BE2C (cell line): ENCODE measurements at regions not wholly inside any gene's neighbourhood (a gene's known extent, or its start where the extent isn't known, plus 50 kb on each side); places are given as distances from the start of the nearest gene placed in this dataset.
"Not testable (repeated sequence)": the region's sequence is repeated elsewhere in the genome, so short reads cannot be mapped to it uniquely, and the experiment has no call there.

ENCODE experiments used
- DNase-seq: peaks from one replicate; pipeline ENCODE4 v3.0.0-alpha.2; 2020
- H3K27me3 ChIP-seq: fragments of 250-450 bp; sonication (Bioruptor Pico); 2 replicates; pipeline ENCODE4 v1.5.1; 2020; ENCODE audit warnings: mild to moderate bottlenecking
- H3K36me3 ChIP-seq: fragments of 250-450 bp; sonication (Bioruptor Pico); 2 replicates; pipeline ENCODE4 v1.5.1; 2020; ENCODE audit warnings: mild to moderate bottlenecking
- H3K4me1 ChIP-seq: fragments of 250-450 bp; sonication (Bioruptor Pico); 2 replicates; pipeline ENCODE4 v1.5.1; 2020
- H3K4me3 ChIP-seq: 2 replicates; pipeline ENCODE4 v1.5.1; 2011; ENCODE audit warnings: low read depth, low read length
- H3K9me3 ChIP-seq: fragments of 250-450 bp; sonication (Bioruptor Pico); 2 replicates; pipeline ENCODE4 v1.5.1; 2020
- TF ChIP-seq, protein P1 (sequence below): IDR thresholded peaks from 2 replicates; pipeline ENCODE4 v1.5.1; 2012; ENCODE audit warnings: mild to moderate bottlenecking, low read depth, low read length

DNA sequence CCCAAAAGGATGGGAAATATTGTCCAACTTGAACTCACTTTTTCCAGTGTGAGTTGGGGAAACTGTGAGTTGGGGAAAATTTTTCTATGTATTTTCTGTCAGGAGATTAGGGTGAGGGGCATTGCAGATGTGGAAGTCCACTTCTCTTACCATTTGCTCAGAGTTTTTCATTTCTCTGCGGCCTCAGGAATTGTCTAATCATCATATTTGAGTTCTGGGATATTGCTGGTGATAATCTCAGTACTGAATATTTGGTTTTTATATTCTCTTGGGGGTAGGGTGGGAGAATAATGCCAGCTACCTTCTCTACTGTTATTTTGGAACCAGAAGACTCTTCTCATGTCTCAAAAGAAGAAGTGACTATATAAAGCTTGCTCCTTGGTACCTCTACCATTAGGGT lies 141.3 kb upstream of the SLC13A1 start:
- H3K27me3 ChIP-seq: no peaks in the 10 kb centered on the region
- no peaks in the 10 kb centered on the region for H3K9me3 ChIP-seq
- H3K4me1 ChIP-seq: no peaks in the 10 kb centered on the region
- TF ChIP-seq, protein P1, sequence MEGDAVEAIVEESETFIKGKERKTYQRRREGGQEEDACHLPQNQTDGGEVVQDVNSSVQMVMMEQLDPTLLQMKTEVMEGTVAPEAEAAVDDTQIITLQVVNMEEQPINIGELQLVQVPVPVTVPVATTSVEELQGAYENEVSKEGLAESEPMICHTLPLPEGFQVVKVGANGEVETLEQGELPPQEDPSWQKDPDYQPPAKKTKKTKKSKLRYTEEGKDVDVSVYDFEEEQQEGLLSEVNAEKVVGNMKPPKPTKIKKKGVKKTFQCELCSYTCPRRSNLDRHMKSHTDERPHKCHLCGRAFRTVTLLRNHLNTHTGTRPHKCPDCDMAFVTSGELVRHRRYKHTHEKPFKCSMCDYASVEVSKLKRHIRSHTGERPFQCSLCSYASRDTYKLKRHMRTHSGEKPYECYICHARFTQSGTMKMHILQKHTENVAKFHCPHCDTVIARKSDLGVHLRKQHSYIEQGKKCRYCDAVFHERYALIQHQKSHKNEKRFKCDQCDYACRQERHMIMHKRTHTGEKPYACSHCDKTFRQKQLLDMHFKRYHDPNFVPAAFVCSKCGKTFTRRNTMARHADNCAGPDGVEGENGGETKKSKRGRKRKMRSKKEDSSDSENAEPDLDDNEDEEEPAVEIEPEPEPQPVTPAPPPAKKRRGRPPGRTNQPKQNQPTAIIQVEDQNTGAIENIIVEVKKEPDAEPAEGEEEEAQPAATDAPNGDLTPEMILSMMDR: no peak
- no peak overlapping the region for H3K4me3 ChIP-seq
- DNase-seq: no peak
- H3K36me3 ChIP-seq: no peaks in the 10 kb centered on the region

DNA sequence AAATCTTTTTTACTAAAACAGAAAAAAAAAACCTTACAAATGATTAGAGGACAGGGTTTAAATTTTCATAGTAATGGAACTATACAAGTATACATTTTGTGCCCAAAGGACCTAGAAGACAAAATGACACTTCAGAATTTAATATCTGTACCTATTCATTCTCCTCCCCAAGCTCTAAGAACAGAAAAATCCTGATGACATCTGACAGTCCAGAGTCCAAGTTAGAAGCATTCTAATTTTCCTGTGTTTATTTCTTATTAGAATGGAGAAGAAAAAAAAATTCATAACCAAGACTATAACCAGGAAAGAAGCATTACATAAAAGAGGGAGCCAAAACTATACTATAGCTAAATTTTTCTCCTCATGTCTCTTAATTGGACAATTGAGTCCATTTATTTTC lies 138.9 kb upstream of the SLC13A1 start:
- DNase-seq: no peak
- Histone ChIP-seq H3K4me1 (no peaks in the 10 kb centered on the region), H3K36me3 (no peaks in the 10 kb centered on the region), H3K4me3 (no peak overlapping the region), H3K9me3 (no peaks in the 10 kb centered on the region), H3K27me3 (no peaks in the 10 kb centered on the region)
- TF ChIP-seq, protein P1: no peak

DNA sequence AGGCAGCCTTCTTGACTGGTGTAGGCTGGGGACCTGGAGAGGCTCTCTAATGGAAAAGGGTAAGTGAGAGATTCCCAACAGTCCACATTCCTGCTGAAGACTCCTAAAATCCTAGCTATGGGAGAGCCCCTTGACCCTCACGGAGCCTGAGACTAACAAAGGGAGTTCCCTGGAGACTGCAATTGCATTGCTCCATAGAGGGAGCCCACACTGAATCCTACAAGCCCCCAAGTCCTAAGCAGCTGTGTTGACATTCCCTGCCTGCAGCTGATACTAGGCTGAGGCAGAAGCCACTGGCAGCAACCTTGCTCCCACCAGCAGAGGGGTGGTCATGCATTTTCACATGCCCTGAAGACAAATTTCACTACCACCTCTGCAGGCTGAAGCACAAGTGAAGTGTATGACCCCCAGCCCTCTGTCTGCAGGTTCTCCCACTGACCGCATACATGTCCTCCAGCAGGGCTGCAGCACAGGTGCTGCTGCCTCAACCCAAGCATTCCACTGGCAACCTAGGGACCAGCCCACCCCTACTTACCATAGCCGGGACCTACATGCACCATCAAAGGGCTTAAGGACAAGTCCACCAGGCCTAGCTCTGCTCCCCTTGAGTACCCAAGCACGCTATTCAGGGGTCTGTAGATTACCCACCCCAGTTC lies 130.3 kb upstream of the SLC13A1 start:
- TF ChIP-seq, protein P1: no peak
- Histone ChIP-seq H3K36me3 (no peaks in the 10 kb centered on the region), H3K4me1 (no peaks in the 10 kb centered on the region), H3K9me3 (no peaks in the 10 kb centered on the region), H3K27me3 (no peaks in the 10 kb centered on the region), H3K4me3 (no peak overlapping the region)
- no peak for DNase-seq

DNA sequence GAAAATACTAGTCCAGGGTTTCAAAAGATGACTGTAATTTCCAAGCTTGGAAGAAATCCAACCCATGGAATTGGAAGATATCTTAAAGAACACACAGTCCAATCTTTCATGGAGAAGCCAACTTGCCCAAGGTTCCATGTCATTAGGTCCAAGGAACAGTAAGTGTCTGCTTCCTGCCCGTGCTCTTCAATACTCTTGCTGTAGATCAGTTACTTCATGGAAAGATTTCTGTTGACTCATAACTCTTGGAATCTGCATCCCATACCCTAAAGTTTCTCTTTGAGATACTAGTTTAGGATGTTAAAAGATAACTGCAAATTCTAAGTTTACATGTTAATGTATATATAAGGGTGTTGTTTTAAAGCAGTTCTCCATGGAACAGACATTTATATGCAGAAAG lies 127.9 kb upstream of the SLC13A1 start:
- no peaks in the 10 kb centered on the region for H3K27me3 ChIP-seq
- no peaks in the 10 kb centered on the region for H3K9me3 ChIP-seq
- no peak overlapping the region for H3K4me3 ChIP-seq
- no peak for DNase-seq
- H3K4me1 ChIP-seq: no peaks in the 10 kb centered on the region
- H3K36me3 ChIP-seq: no peaks in the 10 kb centered on the region
- TF ChIP-seq, protein P1: no peak

DNA sequence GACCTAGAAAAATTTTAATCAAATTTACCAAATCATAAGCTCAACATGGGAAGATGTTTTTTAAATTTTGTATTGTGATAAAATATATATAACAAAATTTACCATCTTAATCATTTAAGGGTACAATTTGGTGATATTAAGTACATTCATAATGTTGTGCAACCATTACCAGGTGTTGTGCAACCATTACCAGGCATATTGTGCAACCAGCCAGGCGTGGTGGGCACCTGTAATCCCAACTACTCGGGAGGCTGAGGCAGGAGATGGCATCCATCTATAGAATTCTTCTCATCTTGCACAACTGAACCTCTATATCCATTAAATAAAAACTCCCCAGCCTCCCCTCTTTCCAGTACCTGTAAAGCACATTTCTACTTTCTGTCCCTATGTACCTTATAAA lies 124.5 kb upstream of the SLC13A1 start:
- TF ChIP-seq, protein P1: no peak
- H3K4me1 ChIP-seq: no peaks in the 10 kb centered on the region
- no peaks in the 10 kb centered on the region for H3K27me3 ChIP-seq
- H3K4me3 ChIP-seq: no peak overlapping the region
- H3K36me3 ChIP-seq: no peaks in the 10 kb centered on the region
- DNase-seq: no peak
- H3K9me3 ChIP-seq: no peaks in the 10 kb centered on the region

DNA sequence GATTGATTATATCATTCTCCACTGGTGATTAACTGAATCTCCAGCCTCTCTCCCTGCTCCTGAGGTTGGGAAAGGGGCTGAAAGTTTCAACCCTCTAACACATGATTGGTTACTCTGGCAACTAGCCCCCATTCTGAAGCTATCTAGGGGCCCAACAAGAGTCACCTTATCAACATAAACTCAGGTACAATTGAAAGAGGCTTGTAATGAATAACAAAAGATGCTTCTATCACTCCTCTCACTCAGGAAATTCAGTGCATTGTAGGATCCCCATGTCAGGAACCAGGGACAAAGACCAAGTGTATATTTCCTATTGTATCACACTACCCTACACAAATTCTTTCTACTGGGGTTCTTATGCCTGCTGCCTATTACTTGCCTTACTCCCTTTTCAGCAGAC lies 123.9 kb upstream of the SLC13A1 start:
- no peak for DNase-seq
- Histone ChIP-seq H3K4me3 (no peak overlapping the region), H3K36me3 (no peaks in the 10 kb centered on the region), H3K9me3 (no peaks in the 10 kb centered on the region), H3K27me3 (no peaks in the 10 kb centered on the region), H3K4me1 (no peaks in the 10 kb centered on the region)
- TF ChIP-seq, protein P1: no peak

DNA sequence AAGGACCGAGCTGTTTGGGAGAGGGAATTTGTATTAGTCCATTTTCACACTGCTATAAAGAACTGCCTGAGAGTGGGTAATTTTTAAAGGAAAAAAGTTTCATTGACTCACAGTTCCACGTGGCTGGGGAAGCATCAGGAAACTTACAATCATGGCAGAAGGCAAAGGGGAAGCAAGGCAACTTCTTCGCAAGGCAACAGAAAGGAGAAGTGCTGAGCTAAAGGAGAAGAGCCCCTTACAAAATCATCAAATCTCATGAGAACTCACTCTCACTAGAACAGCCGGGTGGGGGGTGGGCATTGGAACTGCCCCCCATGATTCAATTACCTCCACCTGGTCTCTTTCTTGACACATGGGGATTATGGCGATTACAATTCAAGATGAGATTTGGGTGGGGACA lies 121.8 kb upstream of the SLC13A1 start:
- H3K36me3 ChIP-seq, H3K4me3 ChIP-seq, DNase-seq, H3K9me3 ChIP-seq, H3K27me3 ChIP-seq, H3K4me1 ChIP-seq: not testable (repeated sequence)
